ENCODE measurements at regions not wholly inside any gene's neighbourhood (a gene's known extent, or its start where the extent isn't known, plus 50 kb on each side); places are given as distances from the start of the nearest gene placed in this dataset.

DNA sequence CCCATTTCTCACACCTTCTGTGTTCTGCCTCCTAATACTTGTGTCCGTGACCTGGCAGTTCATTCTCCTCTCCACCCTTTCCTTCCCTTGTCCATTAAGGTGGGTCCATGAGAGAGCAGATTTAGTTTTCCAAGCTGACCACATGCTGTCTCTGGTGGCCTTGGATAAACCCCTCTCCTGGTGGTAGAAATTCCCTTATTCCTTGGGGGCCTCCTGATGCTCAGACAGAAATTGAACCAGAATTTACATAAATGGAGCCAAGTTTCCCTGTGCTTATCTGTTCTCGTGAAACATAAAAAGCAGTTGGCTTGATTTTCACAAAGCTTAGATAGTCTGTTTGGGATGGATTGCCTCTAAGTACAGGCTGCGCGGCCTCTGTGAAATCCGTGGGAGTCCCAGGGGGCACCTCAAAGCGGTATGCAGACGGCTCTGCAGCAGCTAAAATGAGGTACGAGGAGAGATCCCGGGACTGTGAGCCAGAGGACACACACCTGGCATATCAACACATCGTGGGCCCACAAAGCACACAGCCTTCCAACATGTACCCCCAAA is 101.0 kb upstream of the NMNAT3 start:
- no peak for DNase-seq

DNA sequence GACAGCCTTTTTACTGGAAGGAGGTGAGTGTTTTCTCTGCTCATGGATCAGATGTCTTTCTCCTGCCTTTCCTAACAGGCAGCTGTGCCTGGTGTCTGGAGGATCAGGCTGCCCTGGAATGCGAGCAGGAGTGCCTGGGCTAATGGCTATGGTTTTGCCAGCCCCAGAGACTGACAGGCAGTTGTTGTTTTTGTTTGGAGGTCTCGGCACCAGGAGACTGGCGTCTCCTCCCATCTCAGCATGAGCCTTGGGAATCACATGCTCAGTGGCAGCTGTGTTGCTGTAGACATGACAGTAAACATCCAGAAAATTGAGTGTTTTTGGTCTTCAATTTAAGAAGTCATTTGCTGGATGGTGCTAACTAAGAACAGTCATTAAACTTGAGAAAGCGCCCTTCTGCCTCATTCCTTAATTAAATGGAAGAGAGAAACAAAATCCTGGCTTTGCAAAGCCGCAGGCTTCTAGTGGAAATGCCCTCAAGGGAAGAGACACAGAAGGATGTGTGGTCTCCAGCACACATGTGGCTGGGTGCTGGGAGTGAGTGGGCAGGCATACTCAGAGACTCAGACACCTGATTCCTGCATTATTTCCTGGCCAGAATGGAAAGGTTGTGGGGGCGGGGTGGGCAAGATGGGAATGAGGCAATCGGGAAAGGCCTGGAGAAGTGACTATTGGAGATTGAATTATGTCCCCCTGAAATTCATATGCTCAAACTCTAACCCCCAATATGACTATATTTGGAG is 97.0 kb upstream of the NMNAT3 start:
- peak; percentile 33 for DNase-seq

DNA sequence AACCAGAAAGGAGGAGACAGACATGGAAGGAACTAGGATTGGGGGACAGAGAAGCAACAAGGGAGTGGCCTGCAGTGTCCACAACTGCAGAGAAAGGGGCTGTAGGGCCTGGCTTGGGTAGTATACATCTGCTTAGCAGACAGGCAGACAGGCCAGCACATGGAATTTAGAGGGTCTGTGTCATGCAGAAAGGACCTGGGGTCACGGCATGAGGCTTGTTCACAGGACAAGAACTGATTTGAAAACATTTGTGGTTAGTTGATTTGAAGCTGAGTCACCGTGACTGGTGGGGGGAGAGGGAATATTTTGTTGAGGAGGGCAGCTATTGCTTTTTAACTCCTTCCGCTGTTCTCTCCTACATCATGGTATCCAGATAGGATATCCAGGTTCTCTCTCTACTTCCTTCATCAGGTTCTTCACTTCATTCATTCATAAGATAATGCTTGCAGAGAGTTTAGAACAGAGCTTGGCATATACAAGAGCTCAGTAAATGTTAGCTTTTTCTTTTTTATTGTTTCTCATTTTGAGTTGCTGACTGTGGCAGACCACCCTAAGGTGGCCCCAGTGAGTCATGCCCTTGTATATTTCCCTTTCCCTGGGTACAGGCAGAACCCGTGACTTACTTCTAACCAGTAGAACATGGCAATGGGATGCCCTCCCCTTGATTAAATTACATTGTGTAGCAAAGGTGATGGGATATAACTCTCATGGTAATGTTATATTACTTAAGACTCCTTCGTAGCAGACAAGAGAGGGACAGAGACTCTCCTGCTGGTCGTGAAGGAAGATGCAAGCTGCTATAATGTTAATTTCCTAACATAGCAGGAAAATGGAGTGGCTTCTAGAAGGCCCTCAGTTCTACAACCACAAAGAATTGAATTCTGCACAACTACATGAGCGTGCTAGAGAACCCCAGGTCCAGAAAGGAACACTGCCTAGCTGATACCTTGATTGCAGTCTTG is 95.0 kb upstream of the NMNAT3 start:
- no peak for DNase-seq

DNA sequence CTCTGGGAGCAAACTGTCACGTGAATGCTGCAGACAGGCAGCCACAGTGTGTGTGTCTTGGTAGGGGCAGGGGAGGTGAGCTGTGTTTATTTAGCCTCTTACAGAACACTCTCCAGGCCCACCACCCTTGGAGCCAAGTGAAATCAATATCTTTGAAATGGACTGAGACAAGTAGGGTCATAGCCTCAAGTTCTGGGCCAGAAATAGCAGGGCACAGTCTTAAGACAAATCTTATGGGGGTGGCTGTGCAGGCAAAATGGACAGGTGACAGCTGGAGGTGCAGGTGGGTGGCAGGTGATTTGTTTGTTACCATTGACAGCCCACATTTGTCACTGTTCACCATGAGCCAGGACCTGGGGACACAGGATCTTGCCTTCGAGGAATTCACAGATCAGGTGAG is 93.6 kb upstream of the NMNAT3 start:
- no peak for DNase-seq

DNA sequence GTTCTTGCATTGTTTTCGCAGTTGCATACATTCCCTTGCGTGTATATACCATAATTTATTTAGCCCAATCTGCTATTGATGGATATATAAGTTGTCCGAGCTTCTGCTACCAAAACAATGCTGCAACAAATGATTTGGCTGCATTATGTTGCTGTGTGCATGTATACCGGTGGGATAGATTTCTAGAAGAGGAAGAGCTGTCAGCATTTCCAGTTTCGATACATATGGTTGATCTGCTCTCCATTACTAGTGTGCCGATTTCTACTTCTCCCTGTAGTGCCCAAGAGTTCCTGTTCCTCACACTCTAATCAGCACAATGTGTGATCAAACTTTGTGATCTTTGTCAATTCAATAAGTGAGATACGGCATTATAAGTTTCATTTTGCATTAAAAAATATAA is 92.8 kb upstream of the NMNAT3 start:
- no peak for DNase-seq

DNA sequence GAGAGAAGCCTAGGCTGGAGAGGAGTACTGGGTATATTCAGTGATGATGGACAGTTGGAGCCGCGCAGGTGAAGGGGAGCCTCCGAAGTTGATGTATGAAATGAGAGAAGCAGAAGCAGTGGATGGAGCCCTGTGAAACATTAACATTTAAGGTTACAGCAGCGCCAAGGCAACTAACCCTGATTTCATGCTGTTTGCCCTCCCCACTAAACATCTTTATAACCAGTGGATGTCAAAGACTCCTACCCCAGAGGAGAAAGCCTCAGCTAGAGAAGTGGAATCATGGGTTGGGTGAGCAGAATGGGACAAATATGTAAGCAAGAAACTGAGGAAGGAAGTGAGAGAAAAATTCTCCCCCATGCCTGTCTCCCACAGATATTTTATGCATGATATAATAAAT is 92.0 kb upstream of the NMNAT3 start:
- DNase-seq: no peak

DNA sequence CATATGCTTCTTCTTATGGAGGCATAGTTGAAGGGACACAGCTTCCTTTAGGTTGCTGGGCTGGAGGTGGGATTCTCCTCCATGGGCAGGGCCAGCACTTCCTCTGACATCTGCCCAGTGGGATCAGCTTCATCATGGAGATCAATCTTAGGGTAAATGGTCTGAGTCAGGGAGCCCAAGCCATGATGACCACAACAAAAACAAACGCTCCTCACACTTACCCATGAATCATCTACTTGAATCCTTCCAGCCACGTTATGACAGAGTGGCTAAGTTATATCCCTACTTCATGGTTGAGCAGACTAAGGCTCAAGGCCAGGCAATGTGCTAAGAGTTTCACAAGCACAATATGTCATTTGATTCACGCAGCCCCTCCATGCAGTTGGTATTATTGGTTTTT is 87.2 kb upstream of the NMNAT3 start:
- DNase-seq: no peak

DNA sequence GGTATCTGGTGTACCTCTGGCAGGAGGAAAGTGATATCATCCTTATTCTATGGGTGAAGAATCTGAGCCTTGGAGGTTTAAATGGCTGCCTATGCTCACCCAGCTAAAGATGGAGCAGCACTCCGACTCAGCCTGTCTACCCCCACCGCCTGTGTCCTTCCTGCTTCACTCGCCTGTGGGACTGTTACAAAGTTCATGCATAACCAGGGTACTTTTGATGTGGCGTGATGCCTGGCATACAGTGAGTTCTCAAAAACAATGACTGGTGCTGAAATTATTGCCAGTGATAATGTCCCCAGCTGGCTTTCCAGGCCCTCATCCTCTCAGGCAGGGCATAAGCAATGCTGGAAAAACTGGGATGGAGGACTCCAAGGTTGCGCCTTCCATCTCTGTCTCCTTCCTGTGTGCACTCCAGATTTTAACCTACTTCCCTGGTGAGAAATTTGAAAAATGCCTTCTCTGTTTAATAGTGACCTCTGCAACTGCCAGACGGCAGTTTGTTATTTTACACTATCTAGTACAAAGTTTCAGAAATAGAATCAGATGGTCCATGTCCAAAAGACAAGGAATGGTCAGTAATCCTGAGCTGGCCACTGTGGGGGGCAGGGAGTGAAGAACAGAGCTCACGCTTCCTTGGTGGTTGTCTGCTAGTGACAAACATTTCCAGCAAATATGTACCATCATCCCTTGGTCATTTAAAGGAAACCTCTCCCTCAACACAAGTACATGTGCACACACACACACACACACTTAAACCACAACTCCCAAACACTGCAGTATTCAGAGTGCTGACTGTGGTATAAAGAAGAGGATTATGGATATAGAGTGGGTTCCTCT is 86.5 kb upstream of the NMNAT3 start:
- no peak for DNase-seq

DNA sequence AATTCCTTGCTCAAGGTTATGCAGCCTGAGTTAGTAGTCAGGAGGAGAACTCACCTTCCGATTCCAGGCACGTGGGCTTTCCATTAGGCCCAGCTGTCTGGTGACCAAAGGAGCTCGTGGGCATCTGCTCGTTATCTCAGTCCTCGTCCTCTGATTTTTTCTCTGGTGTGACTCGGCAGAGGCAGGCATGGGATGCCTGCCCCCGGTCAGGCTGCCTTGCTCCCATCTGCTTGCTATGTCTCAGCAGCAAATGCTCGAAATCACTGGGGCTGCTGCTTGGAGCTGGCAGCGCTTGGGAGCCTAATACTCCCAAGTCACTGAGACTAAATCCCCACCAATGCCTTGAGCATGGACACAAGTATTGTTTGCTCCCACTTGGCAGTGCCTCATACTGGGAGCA is 84.5 kb upstream of the NMNAT3 start:
- DNase-seq: no peak

DNA sequence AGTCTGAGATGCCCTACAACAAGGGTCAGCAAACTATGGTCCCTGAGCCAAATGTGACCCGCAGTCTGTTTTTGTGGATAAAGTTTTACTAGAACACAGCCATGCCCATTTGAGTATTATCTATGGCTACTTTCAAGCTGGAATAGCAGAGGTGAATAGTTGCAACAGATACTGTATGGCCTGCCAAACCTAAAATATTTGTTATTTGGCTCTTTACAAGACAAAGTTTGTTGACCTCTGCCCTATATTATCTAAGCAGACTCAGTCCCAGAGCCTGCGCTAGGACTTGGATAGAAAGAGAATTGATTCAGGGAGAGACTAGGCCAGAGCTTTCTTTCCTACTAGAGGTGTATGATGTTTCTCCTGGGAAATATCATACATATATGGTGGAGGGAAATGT is 81.7 kb upstream of the NMNAT3 start:
- DNase-seq: no peak

DNA sequence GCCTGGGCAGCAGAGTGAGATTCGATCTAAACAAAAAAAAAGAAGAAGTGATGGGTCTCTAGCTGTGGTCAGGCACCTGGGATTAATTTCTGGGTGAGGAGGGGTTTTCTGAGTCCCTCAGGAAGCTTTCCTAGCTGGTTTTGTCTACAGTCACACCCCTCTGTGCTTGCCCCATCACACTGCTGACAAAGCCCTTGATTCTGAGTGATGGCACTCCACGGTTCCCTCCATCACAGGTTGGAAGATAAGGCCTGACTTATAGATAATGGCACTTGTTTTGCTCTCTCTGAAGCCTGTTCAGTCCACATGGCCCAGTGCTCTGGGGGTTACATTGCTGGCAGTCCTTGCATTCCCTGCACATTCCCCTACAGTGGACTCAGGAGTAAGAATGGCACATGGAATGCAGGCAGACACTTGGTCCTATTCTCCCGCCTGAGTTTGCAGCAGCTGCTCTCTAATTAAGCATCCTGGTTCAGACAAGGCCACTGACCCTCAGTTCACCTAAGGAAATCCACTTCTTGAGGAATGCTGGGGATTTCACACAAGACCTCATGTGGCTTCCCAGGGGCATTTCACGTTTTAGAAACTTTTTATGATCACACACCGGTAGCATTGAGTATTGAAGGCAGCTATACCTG is 81.0 kb upstream of the NMNAT3 start:
- peak; percentile 10 for DNase-seq

DNA sequence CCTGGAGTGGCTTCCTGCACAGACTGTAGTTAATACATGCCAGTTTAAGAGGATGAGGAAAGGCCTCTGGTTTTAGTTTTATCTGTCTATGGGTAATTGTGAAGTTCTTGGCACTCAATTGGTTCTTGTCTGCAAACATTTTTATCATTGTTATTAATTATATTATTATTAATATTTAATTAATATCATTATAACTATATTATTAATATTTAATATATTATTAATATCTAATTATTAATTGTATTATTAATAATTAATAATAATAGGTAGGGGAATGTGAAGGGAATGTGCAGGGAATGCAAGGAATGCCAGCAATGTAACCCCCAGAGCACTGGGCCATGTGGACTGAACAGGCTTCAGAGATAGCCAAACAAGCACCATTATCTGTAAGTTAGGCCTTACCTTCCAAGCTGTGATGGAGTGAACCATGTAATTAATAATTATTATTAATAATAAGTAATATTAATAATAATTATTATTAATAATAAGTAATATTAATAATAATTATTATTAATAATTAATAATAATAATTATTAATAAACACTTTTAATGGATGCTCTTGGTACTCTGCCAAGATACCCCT is 79.8 kb upstream of the NMNAT3 start:
- DNase-seq: no peak

DNA sequence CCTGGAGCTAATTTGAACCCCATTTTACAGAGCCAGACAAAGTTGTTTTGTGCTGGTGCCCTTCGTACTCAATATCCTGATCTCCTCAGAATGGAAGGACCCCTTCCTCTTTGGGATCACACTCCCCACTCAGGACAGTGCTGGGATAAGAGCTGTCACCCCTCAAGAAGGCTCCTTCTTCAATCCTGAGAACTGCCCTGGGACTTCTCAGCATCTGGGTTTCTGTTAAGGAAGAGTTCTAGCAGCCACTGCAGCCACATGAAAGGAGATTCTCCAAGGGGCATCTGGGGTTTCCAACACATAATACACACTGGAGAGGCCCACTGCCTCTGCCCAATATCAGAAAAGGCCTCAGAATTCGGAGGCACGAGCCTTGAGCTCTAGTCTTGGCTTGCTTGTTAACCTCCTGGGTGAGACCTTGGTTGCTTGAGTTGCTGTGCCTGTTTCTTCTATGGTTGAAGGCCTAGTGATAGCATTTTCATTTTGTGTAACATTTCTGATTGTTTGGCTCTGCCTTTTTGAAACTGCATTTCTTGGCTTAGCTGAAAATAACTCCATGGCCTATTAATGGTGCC is 78.8 kb upstream of the NMNAT3 start:
- DNase-seq: no peak

DNA sequence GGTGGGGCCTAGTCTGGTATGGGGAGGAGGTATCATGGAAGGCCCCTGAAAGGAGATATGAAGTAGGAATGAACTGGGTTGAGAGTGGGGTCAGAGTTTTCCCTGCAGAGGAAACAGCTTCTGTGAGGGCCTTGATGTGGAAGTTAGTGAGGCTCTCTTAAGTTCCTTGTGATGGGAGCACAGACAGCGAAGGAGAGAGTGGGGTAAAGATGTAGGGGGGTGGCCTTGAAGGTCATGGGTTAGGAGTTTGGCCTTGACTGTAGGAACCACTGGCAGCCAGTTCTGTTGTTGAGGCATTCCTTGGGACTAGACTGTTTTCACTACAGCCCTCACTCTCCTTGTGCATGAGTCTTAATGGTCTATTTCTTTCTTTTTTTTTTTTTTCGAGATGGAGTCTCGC is 77.8 kb upstream of the NMNAT3 start:
- DNase-seq: no peak

DNA sequence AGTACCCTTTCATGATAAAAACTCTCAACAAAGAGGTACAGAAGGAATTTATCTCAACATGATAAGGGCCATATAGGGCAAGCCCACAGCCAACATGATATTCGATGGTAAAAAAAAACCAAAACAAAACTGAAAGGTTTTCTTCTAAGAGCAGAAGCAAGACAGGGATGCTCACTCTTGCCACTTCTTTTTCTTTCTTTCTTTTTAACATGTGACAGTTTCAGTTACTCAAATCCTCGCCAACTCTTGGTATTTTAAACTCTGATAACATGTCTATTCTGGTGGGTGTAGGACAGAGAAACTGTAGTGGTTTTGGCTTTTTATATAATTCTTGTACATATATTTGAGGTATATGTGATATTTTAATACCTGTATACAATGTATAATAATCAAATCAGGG is 74.0 kb upstream of the NMNAT3 start:
- DNase-seq: no peak

DNA sequence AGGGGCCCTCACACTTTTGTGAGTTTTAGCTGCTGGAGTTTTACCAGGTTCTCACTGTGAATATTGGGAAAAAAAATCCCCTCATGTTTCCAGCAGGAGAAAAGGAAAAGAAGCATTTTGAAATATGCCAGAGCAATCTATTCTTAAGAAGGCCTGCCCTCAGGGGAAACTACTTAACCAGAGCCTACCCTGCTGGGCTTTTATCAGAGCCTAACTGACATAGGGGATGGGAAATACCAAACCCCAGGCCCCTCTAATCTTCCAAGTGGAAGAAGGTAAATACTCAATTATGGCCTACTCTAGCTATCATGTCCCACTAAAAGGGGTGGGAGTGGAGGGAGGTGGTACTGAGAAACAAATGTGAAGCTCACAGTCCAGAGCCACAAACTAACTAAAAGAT is 68.7 kb upstream of the NMNAT3 start:
- no peak for DNase-seq

DNA sequence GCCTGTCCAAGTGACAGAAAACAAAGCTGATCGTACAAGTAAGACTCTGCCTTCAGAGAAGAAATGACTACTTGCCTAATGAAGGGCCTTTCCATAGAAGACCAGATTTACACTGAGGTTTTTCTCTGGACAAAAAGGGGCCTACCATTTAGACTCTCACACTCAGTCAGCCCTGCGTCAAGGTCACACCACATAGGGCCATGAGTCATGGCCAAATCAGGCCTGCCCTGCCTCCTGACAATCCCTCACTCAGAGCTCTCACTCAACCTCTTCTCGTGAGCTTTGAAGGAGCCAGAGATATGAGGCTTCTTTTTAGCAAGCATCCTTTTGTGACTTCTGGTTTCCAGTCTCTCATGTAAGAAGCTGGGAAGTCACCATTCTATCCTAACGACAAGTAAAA is 68.1 kb upstream of the NMNAT3 start:
- DNase-seq: no peak

DNA sequence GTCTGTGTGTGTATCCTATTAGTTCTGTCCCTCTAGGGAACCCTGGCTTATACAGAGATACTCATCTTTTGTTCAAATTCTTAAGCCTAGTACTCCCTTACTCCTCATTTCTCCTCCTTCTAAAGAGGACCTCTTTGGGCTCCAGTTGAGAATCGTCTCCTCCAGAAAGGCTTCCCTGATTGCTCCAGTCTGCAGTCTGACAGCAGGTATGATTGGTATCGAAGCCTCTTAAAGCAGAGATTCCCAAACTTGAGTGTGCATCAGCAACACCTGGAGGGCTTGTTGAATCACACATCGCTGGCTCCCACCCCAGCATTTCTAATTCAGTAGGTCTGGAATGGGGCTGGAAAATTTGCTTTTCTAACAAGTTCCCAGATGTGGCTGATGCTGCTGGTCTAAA is 60.9 kb upstream of the NMNAT3 start:
- DNase-seq: no peak

DNA sequence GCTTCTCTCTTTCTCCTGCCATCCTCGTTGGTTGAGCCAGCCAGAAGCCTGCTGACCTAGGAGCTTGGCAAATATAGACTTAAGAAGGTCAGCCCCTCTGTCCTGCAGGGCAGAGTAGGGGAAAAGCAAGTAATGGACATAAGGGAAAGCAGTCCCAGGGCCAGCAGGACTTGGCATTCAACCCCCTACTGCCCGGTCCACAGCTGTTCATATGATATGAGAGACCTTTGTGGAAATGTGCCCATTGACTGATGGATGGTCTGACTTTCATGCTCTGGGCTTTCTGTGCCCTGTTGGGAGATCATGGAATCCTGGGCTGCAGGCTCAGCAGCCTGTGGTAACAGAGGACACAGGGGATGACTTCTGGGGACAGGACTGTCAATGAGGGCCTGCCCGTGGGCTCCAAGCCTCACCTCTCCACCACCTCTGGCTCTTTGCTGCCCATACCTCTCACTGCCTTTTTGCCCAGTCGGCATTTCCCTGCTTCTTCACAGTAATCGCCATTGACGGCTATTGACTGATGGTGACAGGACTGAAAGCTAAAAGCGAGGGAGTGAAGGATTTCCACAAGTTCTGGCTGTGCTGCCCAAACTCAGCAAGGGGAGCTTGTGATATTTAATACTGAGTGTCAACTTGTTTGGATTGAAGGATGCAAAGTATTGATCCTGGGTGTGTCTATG is 60.0 kb upstream of the NMNAT3 start:
- no peak for DNase-seq

DNA sequence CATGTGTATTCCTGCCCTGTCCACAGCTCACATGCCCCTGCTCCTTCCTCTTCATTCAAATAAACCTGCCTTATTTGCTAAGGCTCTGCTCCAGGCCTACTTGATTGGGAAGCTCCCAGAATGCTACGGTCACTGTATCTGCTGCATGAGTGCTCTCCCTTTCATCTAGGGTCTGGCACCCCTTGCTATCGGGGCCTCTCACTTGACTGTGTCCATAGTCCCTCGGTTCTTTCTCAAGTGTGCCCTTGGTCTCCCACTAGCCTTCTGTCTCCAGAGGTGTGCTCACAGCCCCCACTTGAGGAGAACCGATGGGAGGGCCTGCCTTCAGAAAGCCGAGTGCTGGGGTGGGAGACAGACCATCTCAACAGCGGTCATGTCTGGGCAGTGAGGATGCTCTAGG is 57.4 kb upstream of the NMNAT3 start:
- DNase-seq: no peak

All from muscle of arm (tissue), 1 donor.